Common myeloid progenitor, CD34-positive (primary cell): ENCODE measurements at regions not wholly inside any gene's neighbourhood (a gene's known extent, or its start where the extent isn't known, plus 50 kb on each side); places are given as distances from the start of the nearest gene placed in this dataset.
A peak's percentile ranks its signal among the peaks of the same experiment; 100 is the strongest.
"Not testable (repeated sequence)": the region's sequence is repeated elsewhere in the genome, so short reads cannot be mapped to it uniquely, and the experiment has no call there.

Source experiments
- CTCF ChIA-PET: fragments of 350-600 bp; sonication (Branson Sonifier 250); formaldehyde crosslinking; loops from one replicate; lab custom pipeline; 2021; ENCODE audit warnings: antibody characterized with exemption; lab: Charles Lee
- POLR2A ChIA-PET: fragments of 350-600 bp; sonication (Branson Sonifier 250); formaldehyde crosslinking; loops from one replicate; lab custom pipeline; 2021; ENCODE audit warnings: antibody characterized with exemption; lab: Charles Lee
- DNase-seq, 3 donors: peaks; one replicate each; pipeline versions ENCODE4 v3.0.0 to v3.0.0-alpha.2; 2013
- H3K27ac ChIP-seq, 2 experiments: 1 replicate in 1 of 2; 2 replicates in 1 of 2; pipeline ENCODE4 v1.7.0; 2013; ENCODE audit warnings: inconsistent platforms in 2 of 2, low read length in 2 of 2, mild to moderate bottlenecking in 2 of 2, low read depth in 1 of 2, moderate library complexity in 1 of 2; ENCODE audit not compliant: severe bottlenecking in 2 of 2, insufficient read depth in 1 of 2, poor library complexity in 1 of 2
- H3K27me3 ChIP-seq, 5 experiments: replicated peaks in 2 of 5; 1 replicate in 3 of 5; 2 replicates in 2 of 5; pipeline versions ENCODE4 v1.6.1 to v1.7.0; 2013; ENCODE audit warnings: low read length in 4 of 5, mild to moderate bottlenecking in 2 of 5, moderate library complexity in 2 of 5, inconsistent platforms in 1 of 5; ENCODE audit not compliant: insufficient read depth in 5 of 5, control insufficient read depth in 4 of 5
- H3K36me3 ChIP-seq, 4 experiments: 1 replicate in 2 of 4; 2 replicates in 2 of 4; pipeline versions ENCODE4 v1.6.1 to v1.7.0; 2013; ENCODE audit warnings: low read length in 3 of 4, control low read depth in 1 of 4, mild to moderate bottlenecking in 1 of 4; ENCODE audit not compliant: control insufficient read depth in 4 of 4, insufficient read depth in 4 of 4
- H3K4me1 ChIP-seq, 4 experiments: 1 replicate in 3 of 4; 2 replicates in 1 of 4; pipeline versions ENCODE4 v1.6.1 to v1.7.1; 2013; ENCODE audit warnings: low read length in 3 of 4, mild to moderate bottlenecking in 3 of 4, control low read depth in 1 of 4, inconsistent platforms in 1 of 4, moderate library complexity in 1 of 4; ENCODE audit not compliant: control insufficient read depth in 4 of 4, insufficient read depth in 4 of 4; ENCODE audit errors: control extremely low read depth in 1 of 4
- H3K4me3 ChIP-seq, 7 experiments: 1 replicate in 4 of 7; 2 replicates in 3 of 7; pipeline versions ENCODE4 v1.5.1 to v1.7.0; 2013; ENCODE audit warnings: mild to moderate bottlenecking in 7 of 7, low read length in 6 of 7, moderate library complexity in 6 of 7, inconsistent platforms in 2 of 7, low read depth in 2 of 7, control low read depth in 1 of 7; ENCODE audit not compliant: insufficient read depth in 4 of 7, control insufficient read depth in 1 of 7; ENCODE audit errors: extremely low read depth in 1 of 7
- H3K9me3 ChIP-seq, 5 experiments: 1 replicate in 4 of 5; 2 replicates in 1 of 5; pipeline versions ENCODE4 v1.6.1 to v1.7.1; 2013; ENCODE audit warnings: low read length in 4 of 5, mild to moderate bottlenecking in 2 of 5, inconsistent platforms in 1 of 5, low read depth in 1 of 5, moderate library complexity in 1 of 5; ENCODE audit not compliant: control insufficient read depth in 4 of 5, insufficient read depth in 2 of 5; ENCODE audit errors: control extremely low read depth in 1 of 5
- WGBS: methylation state at CpG from one replicate; pipeline ENCODE4 v1.1.5; 2013; ENCODE audit not compliant: insufficient coverage; 5-methylcytosine and 5-hydroxymethylcytosine counted together

GRCh38 chr1:120542940-120543339 lies 128.1 kb downstream of the NBPF8 start:
- CTCF ChIA-PET, H3K27me3 ChIP-seq, DNase-seq, H3K4me1 ChIP-seq, H3K27ac ChIP-seq, H3K36me3 ChIP-seq, H3K9me3 ChIP-seq, POLR2A ChIA-PET, H3K4me3 ChIP-seq: not testable (repeated sequence)
- WGBS, result no CpG with 5 or more reads among the region's 2 CpGs

GRCh38 chr1:120544434-120544833 lies 129.6 kb downstream of the NBPF8 start:
- DNase-seq, H3K36me3 ChIP-seq, H3K27me3 ChIP-seq, CTCF ChIA-PET, H3K4me3 ChIP-seq, POLR2A ChIA-PET, H3K9me3 ChIP-seq, H3K27ac ChIP-seq, H3K4me1 ChIP-seq: not testable (repeated sequence)
- WGBS, result no CpG with 5 or more reads among the region's 2 CpGs

DNA sequence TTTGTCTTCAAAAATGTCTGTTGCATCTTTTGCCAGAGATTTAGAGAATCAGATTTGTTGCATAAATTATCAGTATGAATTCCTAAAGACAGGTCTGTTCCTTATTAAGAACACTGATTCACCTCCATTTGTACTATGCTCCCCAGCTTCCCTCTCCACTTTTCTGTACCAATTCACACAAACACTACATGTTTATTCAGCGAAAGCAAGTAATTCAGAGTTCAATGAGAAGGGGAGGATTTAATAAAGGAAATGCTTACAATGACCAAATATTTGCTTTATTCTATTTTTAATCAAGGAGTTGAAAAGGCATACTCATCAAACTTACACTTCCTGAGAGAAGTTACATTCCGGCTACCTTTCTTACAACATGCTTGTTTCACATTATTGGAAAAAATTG lies 135.5 kb downstream of the NBPF8 start:
- DNase-seq, H3K4me3 ChIP-seq, H3K9me3 ChIP-seq, H3K36me3 ChIP-seq, POLR2A ChIA-PET, CTCF ChIA-PET, H3K27ac ChIP-seq, H3K27me3 ChIP-seq, H3K4me1 ChIP-seq: not testable (repeated sequence)
- WGBS, result no CpG with 5 or more reads among the region's 2 CpGs

DNA sequence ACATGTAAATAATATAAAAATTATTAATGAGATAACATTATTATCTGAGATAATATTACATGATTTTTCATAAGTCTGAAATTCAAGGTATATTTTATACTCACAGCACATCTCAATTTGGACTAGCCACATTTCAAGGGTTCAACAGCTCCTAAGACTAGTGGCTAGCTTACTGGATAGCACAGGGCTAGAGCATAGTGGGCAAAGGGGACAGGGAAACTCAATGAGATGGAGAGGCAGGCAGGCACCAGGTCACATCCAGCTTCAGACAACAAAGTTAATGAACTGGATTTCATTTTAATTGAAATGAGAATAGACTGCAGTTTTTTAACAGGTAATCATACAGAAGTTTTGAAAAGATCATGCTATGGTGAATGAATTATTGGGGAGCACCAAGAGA lies 137.4 kb downstream of the NBPF8 start:
- H3K9me3 ChIP-seq, H3K4me3 ChIP-seq, POLR2A ChIA-PET, H3K27ac ChIP-seq, H3K36me3 ChIP-seq, H3K27me3 ChIP-seq, CTCF ChIA-PET, H3K4me1 ChIP-seq, DNase-seq: not testable (repeated sequence)

- CTCF ChIA-PET, POLR2A ChIA-PET, H3K9me3 ChIP-seq, H3K27ac ChIP-seq, H3K36me3 ChIP-seq, H3K27me3 ChIP-seq, H3K4me1 ChIP-seq: not testable (repeated sequence)
- no CpG with 5 or more reads among the region's 46 CpGs for WGBS
- H3K4me3 ChIP-seq, result peak overlapping the region; percentile 22 to 71 (median 44)
- DNase-seq, result peak in 2 of 3 donors; percentile 0 to 6
Observed at GRCh38 chr1:120557605-120558302, 142.9 kb downstream of the NBPF8 start.

DNA sequence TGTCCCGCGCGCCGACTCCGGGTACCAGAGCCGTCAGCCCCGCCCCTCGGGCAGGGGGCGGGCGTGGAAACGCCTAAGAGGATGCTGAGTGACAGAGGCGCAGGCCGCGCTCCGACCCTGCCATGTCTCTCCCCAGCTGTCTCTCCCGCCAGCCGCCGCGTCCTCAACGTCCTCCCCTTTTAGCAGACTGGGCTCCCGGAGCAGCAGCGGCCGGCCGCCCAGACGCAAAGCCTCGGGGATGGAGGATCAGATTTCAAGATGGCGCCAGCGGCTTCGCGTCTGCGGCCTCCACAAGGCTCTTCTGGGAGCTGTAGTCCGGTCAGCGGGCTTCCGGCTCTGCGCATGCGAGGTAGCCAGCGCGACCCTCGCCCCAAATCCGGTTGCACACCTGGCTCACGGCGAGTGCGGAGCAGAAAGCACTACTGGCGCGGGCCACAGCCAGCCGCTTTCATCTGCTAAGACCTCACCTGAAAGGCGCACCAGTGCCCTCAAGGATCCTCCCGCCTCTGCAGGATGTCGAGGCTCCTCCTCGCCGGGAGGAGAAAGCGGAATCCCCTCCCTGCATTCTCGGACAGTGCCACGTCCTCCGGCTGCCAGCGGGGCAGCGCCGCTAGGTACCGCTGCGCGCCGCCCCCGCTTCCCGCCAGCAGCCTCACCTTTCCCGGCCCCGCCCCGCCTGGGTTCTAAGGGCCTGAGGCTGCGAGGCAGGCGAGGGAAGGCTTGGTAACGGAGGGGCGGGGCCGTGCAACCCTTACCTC lies 143.6 kb downstream of the NBPF8 start:
- H3K4me1 ChIP-seq, H3K9me3 ChIP-seq, POLR2A ChIA-PET, H3K27me3 ChIP-seq, H3K27ac ChIP-seq, H3K36me3 ChIP-seq, CTCF ChIA-PET: not testable (repeated sequence)
- H3K4me3 ChIP-seq, result peak overlapping the region; percentile 39 to 81 (median 69)
- no CpG with 5 or more reads among the region's 72 CpGs for WGBS
- DNase-seq, result peak; percentile 39 to 82 (median 63)

GRCh38 chr1:120561767-120562166 lies 146.9 kb downstream of the NBPF8 start:
- CTCF ChIA-PET, H3K4me1 ChIP-seq, H3K9me3 ChIP-seq, H3K36me3 ChIP-seq, POLR2A ChIA-PET, DNase-seq, H3K27ac ChIP-seq, H3K4me3 ChIP-seq, H3K27me3 ChIP-seq: not testable (repeated sequence)
- WGBS, result no CpG with 5 or more reads among the region's 3 CpGs
